ENCODE measurements at regions not wholly inside any gene's neighbourhood (a gene's known extent, or its start where the extent isn't known, plus 50 kb on each side); places are given as distances from the start of the nearest gene placed in this dataset.

GRCh38 chr9:105093685-105094084, 150.8 kb upstream of the SLC44A1 start:
- Histone ChIP-seq H3K4me1 (peaks cover 0 to 21% (median 3%) of the 10 kb centered on the region in 3 donors), H3K9me3 (no peaks in the 10 kb centered on the region), H3K27me3 (peaks cover 0 to 4% (median 0%) of the 10 kb centered on the region in 4 donors), H3K36me3 (no peaks in the 10 kb centered on the region), H3K27ac (peak overlapping the region in 2 of 4 donors; percentile 9 to 17), H3K4me3 (no peak overlapping the region)
- WGBS, 2 donors: 50 to 58% methylated on average over 1 of the region's 1 CpG
- TF ChIP-seq POLR2A (IDR thresholded peaks at IDR 0.05): no peak
- no peak for TF ChIP-seq CTCF (IDR thresholded peaks at IDR 0.05)
- no peak for DNase-seq
- intact Hi-C loops (cut with DNase I): no loop called here

- Histone ChIP-seq H3K4me1 (peaks cover 0 to 13% (median 3%) of the 10 kb centered on the region in 3 donors), H3K9me3 (no peaks in the 10 kb centered on the region), H3K27me3 (no peaks in the 10 kb centered on the region), H3K4me3 (no peak overlapping the region), H3K36me3 (no peaks in the 10 kb centered on the region), H3K27ac (no peak overlapping the region)
- intact Hi-C loops (cut with DNase I): no loop called here
- 13 to 50% methylated on average over 2 of the region's 2 CpGs for WGBS, 2 donors
- TF ChIP-seq POLR2A (IDR thresholded peaks at IDR 0.05) (no peak), CTCF (IDR thresholded peaks at IDR 0.05) (no peak)
- no peak for DNase-seq
Measured at GRCh38 chr9:105098370-105098769, 146.1 kb upstream of the SLC44A1 start.

GRCh38 chr9:105103776-105104175, 140.7 kb upstream of the SLC44A1 start:
- TF ChIP-seq CTCF (IDR thresholded peaks at IDR 0.05) (no peak), POLR2A (IDR thresholded peaks at IDR 0.05) (no peak)
- H3K4me3 ChIP-seq: no peak overlapping the region
- intact Hi-C loops (cut with DNase I): no loop called here
- H3K36me3 ChIP-seq: no peaks in the 10 kb centered on the region
- H3K9me3 ChIP-seq: no peaks in the 10 kb centered on the region
- WGBS, 2 donors: 46 to 51% methylated on average over 3 of the region's 3 CpGs
- no peaks in the 10 kb centered on the region for H3K27me3 ChIP-seq
- no peak for DNase-seq
- no peak overlapping the region for H3K27ac ChIP-seq
- no peaks in the 10 kb centered on the region for H3K4me1 ChIP-seq

- no peak overlapping the region for H3K27ac ChIP-seq
- no peak overlapping the region for H3K4me3 ChIP-seq
- intact Hi-C loops (cut with DNase I): no loop called here
- 75 to 92% methylated on average over 3 to 4 of the region's 5 CpGs for WGBS, 2 donors
- DNase-seq: no peak
- no peaks in the 10 kb centered on the region for H3K36me3 ChIP-seq
- H3K27me3 ChIP-seq: no peaks in the 10 kb centered on the region
- TF ChIP-seq CTCF (IDR thresholded peaks at IDR 0.05) (no peak), POLR2A (IDR thresholded peaks at IDR 0.05) (no peak)
- peaks cover 0 to 22% (median 0%) of the 10 kb centered on the region in 3 donors for H3K4me1 ChIP-seq
- H3K9me3 ChIP-seq: no peaks in the 10 kb centered on the region
Measured at GRCh38 chr9:105114318-105114717, 130.1 kb upstream of the SLC44A1 start.

GRCh38 chr9:105114964-105115728, 129.3 kb upstream of the SLC44A1 start:
- Histone ChIP-seq H3K4me1 (peaks cover 0 to 22% (median 0%) of the 10 kb centered on the region in 3 donors), H3K4me3 (no peak overlapping the region), H3K36me3 (no peaks in the 10 kb centered on the region), H3K9me3 (no peaks in the 10 kb centered on the region), H3K27me3 (no peaks in the 10 kb centered on the region), H3K27ac (peak overlapping the region in 1 of 4 donors; percentile 9)
- no peak for DNase-seq
- TF ChIP-seq CTCF (IDR thresholded peaks at IDR 0.05) (no peak), POLR2A (IDR thresholded peaks at IDR 0.05) (no peak)
- 49 to 56% methylated on average over 10 to 11 of the region's 11 CpGs for WGBS, 2 donors
- intact Hi-C loops (cut with DNase I): no loop called here
